ENCODE measurements at regions not wholly inside any gene's neighbourhood (a gene's known extent, or its start where the extent isn't known, plus 50 kb on each side); places are given as distances from the start of the nearest gene placed in this dataset.

DNA sequence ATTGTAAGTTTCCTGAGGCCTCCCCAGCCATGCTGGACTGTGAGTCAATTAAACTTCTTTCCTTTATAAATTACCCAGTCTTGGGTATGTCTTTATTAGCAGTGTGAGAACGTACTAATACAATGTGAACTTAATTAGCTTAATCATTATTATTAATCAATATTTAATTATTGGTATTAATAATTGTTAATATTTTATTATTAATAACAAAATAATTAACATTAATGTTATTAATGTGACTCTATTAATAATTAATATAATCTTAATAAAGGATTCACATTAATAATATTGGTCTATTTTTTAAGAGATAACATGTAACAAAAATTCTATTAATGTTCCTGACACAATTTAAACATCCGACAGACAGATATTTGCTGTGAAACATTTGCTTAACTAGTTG lies 164.9 kb upstream of the ATF7IP start:
- no peak overlapping the region for H3K4me3 ChIP-seq (ENCODE audit: low read length)
- TF ChIP-seq, protein P1, sequence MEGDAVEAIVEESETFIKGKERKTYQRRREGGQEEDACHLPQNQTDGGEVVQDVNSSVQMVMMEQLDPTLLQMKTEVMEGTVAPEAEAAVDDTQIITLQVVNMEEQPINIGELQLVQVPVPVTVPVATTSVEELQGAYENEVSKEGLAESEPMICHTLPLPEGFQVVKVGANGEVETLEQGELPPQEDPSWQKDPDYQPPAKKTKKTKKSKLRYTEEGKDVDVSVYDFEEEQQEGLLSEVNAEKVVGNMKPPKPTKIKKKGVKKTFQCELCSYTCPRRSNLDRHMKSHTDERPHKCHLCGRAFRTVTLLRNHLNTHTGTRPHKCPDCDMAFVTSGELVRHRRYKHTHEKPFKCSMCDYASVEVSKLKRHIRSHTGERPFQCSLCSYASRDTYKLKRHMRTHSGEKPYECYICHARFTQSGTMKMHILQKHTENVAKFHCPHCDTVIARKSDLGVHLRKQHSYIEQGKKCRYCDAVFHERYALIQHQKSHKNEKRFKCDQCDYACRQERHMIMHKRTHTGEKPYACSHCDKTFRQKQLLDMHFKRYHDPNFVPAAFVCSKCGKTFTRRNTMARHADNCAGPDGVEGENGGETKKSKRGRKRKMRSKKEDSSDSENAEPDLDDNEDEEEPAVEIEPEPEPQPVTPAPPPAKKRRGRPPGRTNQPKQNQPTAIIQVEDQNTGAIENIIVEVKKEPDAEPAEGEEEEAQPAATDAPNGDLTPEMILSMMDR (conservative IDR thresholded peaks at IDR 0.05): no peak
- H3K4me3 Mint-ChIP-seq: no peak overlapping the region
- H3K4me1 Mint-ChIP-seq: peaks cover 2% of the 10 kb centered on the region
- no peaks in the 10 kb centered on the region for H3K4me1 ChIP-seq (ENCODE audit: control insufficient read depth, insufficient read depth, low read length)
- H3K9me3 Mint-ChIP-seq: peaks cover 19% of the 10 kb centered on the region
- no peak for DNase-seq
- no peaks in the 10 kb centered on the region for H3K36me3 Mint-ChIP-seq (ENCODE audit: low read depth)
- no peak overlapping the region for H3K27ac Mint-ChIP-seq
- H3K27me3 Mint-ChIP-seq (ENCODE audit: insufficient read depth): peaks cover 3% of the 10 kb centered on the region
- no peak overlapping the region for H3K27ac ChIP-seq (ENCODE audit: low read depth, low read length)
- H3K27me3 ChIP-seq (ENCODE audit: control insufficient read depth, insufficient read depth, low read length, poor library complexity, severe bottlenecking): no peaks in the 10 kb centered on the region
- H3K9me3 ChIP-seq (ENCODE audit: control insufficient read depth, low read length): peaks cover 7% of the 10 kb centered on the region
- no peak overlapping the region for H3K9ac ChIP-seq (ENCODE audit: extremely low read depth, low read length, poor library complexity, severe bottlenecking)
- WGBS, 2 experiments (ENCODE audit: insufficient coverage in 1 of 2, insufficient read length in 1 of 2): 100% methylated on average over 1 of the region's 2 CpGs
- no peaks in the 10 kb centered on the region for H3K36me3 ChIP-seq (ENCODE audit: control insufficient read depth, insufficient read depth, low read length)

DNA sequence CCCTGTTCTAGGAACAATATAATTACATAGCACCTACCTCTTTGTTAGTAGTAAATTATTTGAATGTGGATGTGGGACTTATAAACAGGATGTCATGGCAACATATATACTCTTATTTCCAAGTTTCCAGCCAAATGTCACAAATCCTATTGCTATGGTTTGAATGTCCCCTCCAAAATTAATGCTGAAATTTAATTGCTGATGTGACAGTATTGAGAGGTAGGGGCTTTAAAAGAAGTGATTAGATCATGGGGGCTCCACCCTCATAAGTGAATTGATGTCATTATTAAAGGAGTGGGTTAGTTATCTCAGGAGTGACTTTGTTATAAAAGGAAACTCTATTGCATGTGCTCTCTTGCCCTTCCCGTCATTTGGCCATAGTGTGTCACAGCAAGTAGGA lies 164.2 kb upstream of the ATF7IP start:
- Mint-ChIP-seq H3K36me3 (ENCODE audit: low read depth) (no peaks in the 10 kb centered on the region), H3K27ac (no peak overlapping the region), H3K27me3 (ENCODE audit: insufficient read depth) (peaks cover 3% of the 10 kb centered on the region), H3K4me1 (peaks cover 2% of the 10 kb centered on the region), H3K9me3 (peaks cover 20% of the 10 kb centered on the region), H3K4me3 (no peak overlapping the region)
- Histone ChIP-seq H3K9me3 (ENCODE audit: control insufficient read depth, low read length) (peaks cover 7% of the 10 kb centered on the region), H3K36me3 (ENCODE audit: control insufficient read depth, insufficient read depth, low read length) (no peaks in the 10 kb centered on the region), H3K9ac (ENCODE audit: extremely low read depth, low read length, poor library complexity, severe bottlenecking) (no peak overlapping the region), H3K4me1 (ENCODE audit: control insufficient read depth, insufficient read depth, low read length) (no peaks in the 10 kb centered on the region), H3K27me3 (ENCODE audit: control insufficient read depth, insufficient read depth, low read length, poor library complexity, severe bottlenecking) (no peaks in the 10 kb centered on the region), H3K27ac (ENCODE audit: low read depth, low read length) (no peak overlapping the region), H3K4me3 (ENCODE audit: low read length) (no peak overlapping the region)
- no peak for DNase-seq
- WGBS, 2 experiments (ENCODE audit: insufficient coverage in 1 of 2, insufficient read length in 1 of 2): 91% methylated on average over 1 of the region's 1 CpG; no CpG with 5 or more reads in 1 of the 2 experiments
- TF ChIP-seq, protein P1 (conservative IDR thresholded peaks at IDR 0.05): no peak

- Mint-ChIP-seq H3K4me3 (no peak overlapping the region), H3K27ac (no peak overlapping the region)
Observed at GRCh38 chr12:14207905-14208551, 157.5 kb upstream of the ATF7IP start.

More at GRCh38 chr12:14207905-14208551, 157.5 kb upstream of the ATF7IP start:
- WGBS, 2 experiments (ENCODE audit: insufficient coverage in 1 of 2, insufficient read length in 1 of 2): 91 to 94% methylated on average over 3 to 4 of the region's 4 CpGs
- Histone ChIP-seq H3K9ac (ENCODE audit: extremely low read depth, low read length, poor library complexity, severe bottlenecking) (no peak overlapping the region), H3K4me1 (ENCODE audit: control insufficient read depth, insufficient read depth, low read length) (no peaks in the 10 kb centered on the region), H3K9me3 (ENCODE audit: control insufficient read depth, low read length) (no peaks in the 10 kb centered on the region), H3K27me3 (ENCODE audit: control insufficient read depth, insufficient read depth, low read length, poor library complexity, severe bottlenecking) (no peaks in the 10 kb centered on the region), H3K27ac (ENCODE audit: low read depth, low read length) (no peak overlapping the region), H3K4me3 (ENCODE audit: low read length) (no peak overlapping the region), H3K36me3 (ENCODE audit: control insufficient read depth, insufficient read depth, low read length) (no peaks in the 10 kb centered on the region)
- Mint-ChIP-seq H3K27me3 (ENCODE audit: insufficient read depth) (no peaks in the 10 kb centered on the region), H3K4me1 (peaks cover 17% of the 10 kb centered on the region), H3K36me3 (ENCODE audit: low read depth) (peaks cover 3% of the 10 kb centered on the region), H3K9me3 (peaks cover 2% of the 10 kb centered on the region)
- TF ChIP-seq, protein P1 (conservative IDR thresholded peaks at IDR 0.05): no peak
- no peak for DNase-seq
